ENCODE measurements at regions not wholly inside any gene's neighbourhood (a gene's known extent, or its start where the extent isn't known, plus 50 kb on each side); places are given as distances from the start of the nearest gene placed in this dataset.

- H3K27me3 Mint-ChIP-seq = no peaks in the 10 kb centered on the region
Measured at GRCh38 chr17:14482715-14483114, 181.8 kb downstream of the HS3ST3B1 start.

GRCh38 chr17:14481664-14482063, 180.8 kb downstream of the HS3ST3B1 start:
- TF ChIP-seq CTCF (IDR thresholded peaks at IDR 0.05) = no peak
- peaks cover 2% of the 10 kb centered on the region for H3K9me3 Mint-ChIP-seq
- H3K27me3 Mint-ChIP-seq = no peaks in the 10 kb centered on the region
- no peaks in the 10 kb centered on the region for H3K4me1 Mint-ChIP-seq
- DNase-seq (no peak), ATAC-seq (ENCODE audit: low read depth) (no peak)
- POLR2A ChIA-PET = no interaction called here
- H3K36me3 Mint-ChIP-seq (ENCODE audit: low read depth) = no peaks in the 10 kb centered on the region
- CTCF ChIA-PET = no interaction called here
- H3K4me3 Mint-ChIP-seq = no peak overlapping the region
- intact Hi-C loops (cut with micrococcal nuclease) = no loop called here
- H3K27ac Mint-ChIP-seq = no peak overlapping the region

More at GRCh38 chr17:14482715-14483114, 181.8 kb downstream of the HS3ST3B1 start:
- no peak for ATAC-seq (ENCODE audit: low read depth)
- CTCF ChIA-PET = no interaction called here
- Mint-ChIP-seq H3K4me3 (no peak overlapping the region), H3K27ac (no peak overlapping the region), H3K36me3 (ENCODE audit: low read depth) (no peaks in the 10 kb centered on the region), H3K4me1 (no peaks in the 10 kb centered on the region), H3K9me3 (peaks cover 2% of the 10 kb centered on the region)
- no peak for DNase-seq
- intact Hi-C loops (cut with micrococcal nuclease) = no loop called here
- POLR2A ChIA-PET = no interaction called here
- TF ChIP-seq CTCF (IDR thresholded peaks at IDR 0.05) = no peak

GRCh38 chr17:14474591-14474990, 173.7 kb downstream of the HS3ST3B1 start:
- ChIA-PET POLR2A (no interaction called here), CTCF (no interaction called here)
- intact Hi-C loops (cut with micrococcal nuclease) = no loop called here
- Mint-ChIP-seq H3K9me3 (peaks cover 3% of the 10 kb centered on the region), H3K27me3 (peaks cover 10% of the 10 kb centered on the region), H3K4me3 (no peak overlapping the region), H3K36me3 (ENCODE audit: low read depth) (no peaks in the 10 kb centered on the region), H3K4me1 (no peaks in the 10 kb centered on the region), H3K27ac (no peak overlapping the region)
- no peak for TF ChIP-seq CTCF (IDR thresholded peaks at IDR 0.05)
- ATAC-seq (ENCODE audit: low read depth) (no peak), DNase-seq (no peak)

GRCh38 chr17:14471052-14471451, 170.2 kb downstream of the HS3ST3B1 start:
- no peak for ATAC-seq (ENCODE audit: low read depth)
- intact Hi-C loops (cut with micrococcal nuclease) = no loop called here
- Mint-ChIP-seq H3K27ac (no peak overlapping the region), H3K27me3 (peaks cover 7% of the 10 kb centered on the region), H3K9me3 (peaks cover 11% of the 10 kb centered on the region), H3K4me1 (no peaks in the 10 kb centered on the region), H3K36me3 (ENCODE audit: low read depth) (no peaks in the 10 kb centered on the region), H3K4me3 (no peak overlapping the region)
- CTCF ChIA-PET = no interaction called here
- TF ChIP-seq CTCF (IDR thresholded peaks at IDR 0.05) = no peak
- no peak for DNase-seq
- POLR2A ChIA-PET = no interaction called here

- peaks cover 7% of the 10 kb centered on the region for H3K27me3 Mint-ChIP-seq
- ATAC-seq (ENCODE audit: low read depth) (no peak), DNase-seq (no peak)
- no peaks in the 10 kb centered on the region for H3K4me1 Mint-ChIP-seq
- POLR2A ChIA-PET = no interaction called here
- no peak for TF ChIP-seq CTCF (IDR thresholded peaks at IDR 0.05)
- H3K36me3 Mint-ChIP-seq (ENCODE audit: low read depth) = no peaks in the 10 kb centered on the region
- CTCF ChIA-PET = no interaction called here
- intact Hi-C loops (cut with micrococcal nuclease) = no loop called here
- no peak overlapping the region for H3K4me3 Mint-ChIP-seq
- H3K27ac Mint-ChIP-seq = no peak overlapping the region
- H3K9me3 Mint-ChIP-seq = peaks cover 11% of the 10 kb centered on the region
Measured at GRCh38 chr17:14470417-14470816, 169.5 kb downstream of the HS3ST3B1 start.

Measured in activated B cell treated with CpG ODN at 0.5 μM for 24 hours (primary cell).